Stomach (tissue), 8 donors: ENCODE measurements at regions not wholly inside any gene's neighbourhood (a gene's known extent, or its start where the extent isn't known, plus 50 kb on each side); places are given as distances from the start of the nearest gene placed in this dataset.
A peak's percentile ranks its signal among the peaks of the same experiment; 100 is the strongest.

ENCODE experiments used
- DNase-seq, 2 donors: peaks; one replicate each; pipeline versions ENCODE4 v3.0.0 to v3.0.0-alpha.2; 2013 to 2019
- H3K27ac ChIP-seq, 5 donors: fragments of 200-600 bp in 4 of 5; sonication (generic) in 4 of 5; one replicate each; pipeline ENCODE4 v1.5.1; 2013 to 2019; ENCODE audit warnings: mild to moderate bottlenecking in 1 of 5, moderate library complexity in 1 of 5
- H3K27me3 ChIP-seq, 3 donors: fragments of 200-600 bp; sonication (generic); one replicate each; pipeline ENCODE4 v1.5.1; 2017 to 2019; ENCODE audit warnings: mixed run types in 1 of 3
- H3K36me3 ChIP-seq, 4 donors: fragments of 200-600 bp; sonication (generic); 1 replicate in 3 of 4; 2 replicates in 1 of 4; pipeline ENCODE4 v1.5.1; 2016 to 2019
- H3K4me1 ChIP-seq, 4 donors: fragments of 200-600 bp; sonication (generic); one replicate each; pipeline ENCODE4 v1.5.1; 2016 to 2019
- H3K4me3 ChIP-seq, 4 donors: fragments of 200-600 bp; sonication (generic) in 3 of 4; one replicate each; pipeline ENCODE4 v1.5.1; 2016 to 2019; ENCODE audit warnings: mild to moderate bottlenecking in 1 of 4
- H3K9me3 ChIP-seq, 4 donors: fragments of 200-600 bp; sonication (generic); one replicate each; pipeline ENCODE4 v1.5.1; 2016 to 2019
- EP300 ChIP-seq: sonication (generic); formaldehyde crosslinking; IDR thresholded peaks from one replicate; pipeline ENCODE4 v1.6.1; 2017; ENCODE audit warnings: antibody characterized with exemption
- POLR2A ChIP-seq, 4 donors: fragments of 450-650 bp; IDR thresholded peaks; one replicate each; pipeline ENCODE4 v1.6.1; 2016; ENCODE audit warnings: antibody characterized with exemption in 4 of 4, control low read depth in 2 of 4, mild to moderate bottlenecking in 1 of 4, moderate library complexity in 1 of 4
- POLR2AphosphoS5 ChIP-seq, 3 donors: sonication (generic); formaldehyde crosslinking; IDR thresholded peaks; one replicate each; pipeline ENCODE4 v1.6.1; 2016; ENCODE audit warnings: antibody characterized with exemption in 3 of 3
- WGBS, 5 donors: extraction: QIAGEN DNeasy Blood & Tissue Kit in 3 of 5; methylation state at CpG; one replicate each; pipeline versions ENCODE4 v1.1.5 to v1.1.7; 2013 to 2018; 5-methylcytosine and 5-hydroxymethylcytosine counted together
- intact Hi-C: fragments of 100-400 bp; cut with DNase I; formaldehyde crosslinking; loops from one replicate; pipeline ENCODE4 v1.15.1; 2023; ENCODE audit warnings: low total_unique reads
- TF ChIP-seq, protein P1 (sequence below), 7 experiments: fragments of 450-650 bp in 4 of 7; fragments of 200-600 bp in 3 of 7; sonication (generic) in 3 of 7; IDR thresholded peaks; one replicate each; pipeline ENCODE4 v1.5.1; 2016 to 2019; ENCODE audit warnings: antibody characterized with exemption in 7 of 7, control low read depth in 2 of 7, mild to moderate bottlenecking in 1 of 7
- donor health status: healthy with polysubstance abuse.
- donor health status: Bipolar disorder and iron deficiency.
- donor health status: healthy.

GRCh38 chr18:34657860-34658500, 52.1 kb upstream of the DTNA start:
- whole genome bisulfite sequencing, 5 donors: 32 to 72% (median 51%) methylated on average over 4 of the region's 4 CpGs
- intact Hi-C loops: no loop called here

DNA sequence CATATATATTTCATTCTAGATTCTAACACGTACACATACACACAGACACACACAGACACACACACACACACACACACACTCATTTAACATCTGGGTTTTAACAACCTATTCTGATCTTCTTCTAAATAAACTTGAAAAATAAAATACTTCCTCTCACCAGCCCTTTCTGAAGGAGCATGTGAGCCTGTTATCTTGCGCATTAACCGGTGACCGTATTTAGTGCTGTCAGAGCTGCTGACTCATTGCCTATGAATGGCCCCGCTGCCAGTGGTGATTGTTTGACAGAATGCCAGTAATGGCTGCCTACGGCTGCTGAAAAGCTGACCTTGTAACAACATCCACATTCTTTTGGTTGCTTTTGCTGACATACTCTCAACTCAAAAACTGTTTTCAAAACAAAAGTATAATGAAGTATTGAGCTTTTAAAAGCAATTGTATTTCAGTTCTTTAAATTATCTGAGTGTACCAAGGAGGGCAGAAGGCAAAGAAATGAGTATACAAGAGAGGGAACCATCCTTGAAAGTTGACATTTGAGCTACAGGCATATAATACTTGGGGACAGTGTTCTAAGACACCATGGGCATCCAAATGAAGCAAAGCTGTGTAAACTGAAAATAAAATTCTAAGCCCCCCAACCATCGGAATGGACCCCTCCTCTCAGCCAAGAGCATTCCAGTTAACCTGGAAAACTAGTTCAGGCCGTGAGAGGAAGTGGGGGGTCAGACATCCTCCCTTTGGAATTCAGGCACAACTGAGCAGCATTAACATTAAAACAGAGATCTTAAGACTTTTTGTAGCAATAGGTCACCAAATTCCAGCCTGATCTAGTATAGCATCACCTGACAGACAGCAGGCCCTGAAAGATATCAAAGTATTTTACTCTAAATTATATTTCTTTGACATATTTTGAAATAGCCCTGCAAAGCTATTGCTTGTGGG, 50.2 kb upstream of the DTNA start:
- Histone ChIP-seq H3K4me3 (no peak overlapping the region), H3K27me3 (no peaks in the 10 kb centered on the region), H3K9me3 (no peaks in the 10 kb centered on the region), H3K36me3 (no peaks in the 10 kb centered on the region), H3K4me1 (peaks cover 4 to 26% (median 18%) of the 10 kb centered on the region in 4 donors), H3K27ac (peak overlapping the region in 4 of 5 donors; percentile 17 to 74 (median 52))
- TF ChIP-seq POLR2A (IDR thresholded peaks at IDR 0.05) (no peak), EP300 (no peak), POLR2AphosphoS5 (IDR thresholded peaks at IDR 0.05) (peak; percentile 62 to 86 (median 72))
- TF ChIP-seq, protein P1, sequence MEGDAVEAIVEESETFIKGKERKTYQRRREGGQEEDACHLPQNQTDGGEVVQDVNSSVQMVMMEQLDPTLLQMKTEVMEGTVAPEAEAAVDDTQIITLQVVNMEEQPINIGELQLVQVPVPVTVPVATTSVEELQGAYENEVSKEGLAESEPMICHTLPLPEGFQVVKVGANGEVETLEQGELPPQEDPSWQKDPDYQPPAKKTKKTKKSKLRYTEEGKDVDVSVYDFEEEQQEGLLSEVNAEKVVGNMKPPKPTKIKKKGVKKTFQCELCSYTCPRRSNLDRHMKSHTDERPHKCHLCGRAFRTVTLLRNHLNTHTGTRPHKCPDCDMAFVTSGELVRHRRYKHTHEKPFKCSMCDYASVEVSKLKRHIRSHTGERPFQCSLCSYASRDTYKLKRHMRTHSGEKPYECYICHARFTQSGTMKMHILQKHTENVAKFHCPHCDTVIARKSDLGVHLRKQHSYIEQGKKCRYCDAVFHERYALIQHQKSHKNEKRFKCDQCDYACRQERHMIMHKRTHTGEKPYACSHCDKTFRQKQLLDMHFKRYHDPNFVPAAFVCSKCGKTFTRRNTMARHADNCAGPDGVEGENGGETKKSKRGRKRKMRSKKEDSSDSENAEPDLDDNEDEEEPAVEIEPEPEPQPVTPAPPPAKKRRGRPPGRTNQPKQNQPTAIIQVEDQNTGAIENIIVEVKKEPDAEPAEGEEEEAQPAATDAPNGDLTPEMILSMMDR (IDR thresholded peaks at IDR 0.05): no peak
- intact Hi-C loops: loop anchor here (10.0 kb wide), 1 partner anchor 125 kb away; no protein-coding TSS in a partner anchor
- peak; percentile 77 to 92 for DNase-seq
- WGBS, 5 donors: 18 to 26% (median 21%) methylated on average over 8 of the region's 8 CpGs

More at GRCh38 chr18:34657860-34658500, 52.1 kb upstream of the DTNA start:
- H3K4me3 ChIP-seq: no peak overlapping the region
- TF ChIP-seq POLR2A (IDR thresholded peaks at IDR 0.05): no peak
- TF ChIP-seq EP300: no peak
- TF ChIP-seq POLR2AphosphoS5 (IDR thresholded peaks at IDR 0.05): no peak
- H3K27ac ChIP-seq: no peak overlapping the region
- H3K4me1 ChIP-seq: peaks cover 4 to 26% (median 18%) of the 10 kb centered on the region in 4 donors
- no peak for DNase-seq
- no peaks in the 10 kb centered on the region for H3K36me3 ChIP-seq
- no peaks in the 10 kb centered on the region for H3K9me3 ChIP-seq
- H3K27me3 ChIP-seq: no peaks in the 10 kb centered on the region
